Mesenchymal stem cell (in vitro differentiated cells and primary cell): ENCODE measurements at regions not wholly inside any gene's neighbourhood (a gene's known extent, or its start where the extent isn't known, plus 50 kb on each side); places are given as distances from the start of the nearest gene placed in this dataset.

ENCODE experiments used
- DNase-seq: peaks from one replicate; pipeline ENCODE4 v3.0.0-alpha.2; 2013
- H2AFZ ChIP-seq: one replicate; pipeline ENCODE4 v1.6.1; 2013; ENCODE audit warnings: low read depth, mild to moderate bottlenecking, control low read depth, inconsistent platforms, low read length, moderate library complexity
- H2AK5ac ChIP-seq: 2 replicates; pipeline ENCODE4 v1.6.1; 2013; ENCODE audit warnings: low read length, moderate library complexity, mild to moderate bottlenecking, inconsistent platforms; ENCODE audit not compliant: severe bottlenecking
- H2BK120ac ChIP-seq: one replicate; pipeline ENCODE4 v1.6.1; 2013; ENCODE audit warnings: low read depth, mild to moderate bottlenecking, inconsistent platforms, low read length, moderate library complexity
- H2BK12ac ChIP-seq, 2 experiments: one replicate each; pipeline ENCODE4 v1.6.1; 2013; ENCODE audit warnings: inconsistent platforms in 2 of 2, low read length in 2 of 2, mild to moderate bottlenecking in 2 of 2, moderate library complexity in 2 of 2, control low read depth in 1 of 2
- H2BK15ac ChIP-seq: one replicate; pipeline ENCODE4 v1.6.1; 2013; ENCODE audit warnings: mild to moderate bottlenecking, low read depth, inconsistent platforms; ENCODE audit not compliant: poor library complexity, severe bottlenecking
- H2BK5ac ChIP-seq: 2 replicates; pipeline ENCODE4 v1.6.1; 2013; ENCODE audit warnings: low read depth, mild to moderate bottlenecking, low read length, control low read depth, inconsistent platforms; ENCODE audit not compliant: poor library complexity, severe bottlenecking
- H3K14ac ChIP-seq, 2 experiments: one replicate each; pipeline ENCODE4 v1.6.1; 2013; ENCODE audit warnings: inconsistent platforms in 2 of 2, low read length in 2 of 2, control low read depth in 1 of 2, mild to moderate bottlenecking in 1 of 2, moderate library complexity in 1 of 2
- H3K18ac ChIP-seq, 2 experiments: one replicate each; pipeline ENCODE4 v1.6.1; 2013; ENCODE audit warnings: inconsistent platforms in 2 of 2, low read length in 2 of 2, control low read depth in 1 of 2, low read depth in 1 of 2, mild to moderate bottlenecking in 1 of 2
- H3K23ac ChIP-seq, 2 experiments: one replicate each; pipeline ENCODE4 v1.6.1; 2013; ENCODE audit warnings: inconsistent platforms in 2 of 2, low read length in 2 of 2, mild to moderate bottlenecking in 2 of 2, moderate library complexity in 2 of 2, control low read depth in 1 of 2
- H3K27ac ChIP-seq: 2 replicates; pipeline ENCODE4 v1.5.1; 2013; ENCODE audit warnings: mild to moderate bottlenecking, moderate library complexity, low read length, control low read depth, inconsistent platforms; ENCODE audit not compliant: poor library complexity, severe bottlenecking
- H3K27me3 ChIP-seq, 2 experiments: 2 replicates each; pipeline versions ENCODE4 v1.6.1 to v1.7.0; 2013; ENCODE audit warnings: low read length in 2 of 2, mild to moderate bottlenecking in 2 of 2, moderate library complexity in 2 of 2, control low read depth in 1 of 2, inconsistent platforms in 1 of 2; ENCODE audit not compliant: control insufficient read depth in 1 of 2, insufficient read depth in 1 of 2
- H3K36me3 ChIP-seq, 2 experiments: 2 replicates each; pipeline versions ENCODE4 v1.6.1 to v1.7.0; 2013; ENCODE audit warnings: low read length in 2 of 2, control low read depth in 1 of 2, inconsistent platforms in 1 of 2, low read depth in 1 of 2, mild to moderate bottlenecking in 1 of 2; ENCODE audit not compliant: insufficient read depth in 2 of 2, control insufficient read depth in 1 of 2
- H3K4ac ChIP-seq, 2 experiments: one replicate each; pipeline ENCODE4 v1.6.1; 2013; ENCODE audit warnings: inconsistent platforms in 2 of 2, low read length in 2 of 2, mild to moderate bottlenecking in 2 of 2, moderate library complexity in 2 of 2, control low read depth in 1 of 2, low read depth in 1 of 2
- H3K4me1 ChIP-seq: 2 replicates; pipeline ENCODE4 v1.6.1; 2013; ENCODE audit warnings: low read depth, low read length, control low read depth; ENCODE audit not compliant: control insufficient read depth, insufficient read depth
- H3K4me2 ChIP-seq: 2 replicates; pipeline ENCODE4 v1.6.1; 2013; ENCODE audit warnings: low read length, mild to moderate bottlenecking, inconsistent platforms; ENCODE audit not compliant: poor library complexity, severe bottlenecking
- H3K4me3 ChIP-seq, 2 experiments: 2 replicates each; pipeline versions ENCODE4 v1.5.1 to v1.7.0; 2013; ENCODE audit warnings: low read length in 2 of 2, mild to moderate bottlenecking in 2 of 2, control low read depth in 1 of 2, low read depth in 1 of 2; ENCODE audit not compliant: insufficient read depth in 1 of 2
- H3K79me1 ChIP-seq: replicated peaks from 2 replicates; pipeline ENCODE4 v1.6.1; 2013; ENCODE audit warnings: mild to moderate bottlenecking, control low read depth, low read length, inconsistent platforms; ENCODE audit not compliant: poor library complexity, severe bottlenecking
- H3K9ac ChIP-seq: 2 replicates; pipeline ENCODE4 v1.7.0; 2013; ENCODE audit warnings: mild to moderate bottlenecking, low read length, moderate library complexity
- H3K9me3 ChIP-seq: 2 replicates; pipeline ENCODE4 v1.7.0; 2013; ENCODE audit warnings: mild to moderate bottlenecking, low read length; ENCODE audit not compliant: control insufficient read depth
- H4K8ac ChIP-seq: one replicate; pipeline ENCODE4 v1.6.1; 2013; ENCODE audit warnings: inconsistent platforms, mild to moderate bottlenecking, low read length, moderate library complexity
- H4K91ac ChIP-seq: one replicate; pipeline ENCODE4 v1.6.1; 2013; ENCODE audit warnings: mild to moderate bottlenecking, low read length, inconsistent platforms
- WGBS: methylation state at CpG from one replicate; pipeline ENCODE4 v1.1.7; 2013; ENCODE audit warnings: mixed read lengths; 5-methylcytosine and 5-hydroxymethylcytosine counted together

- no peak overlapping the region for H2AFZ ChIP-seq
- H3K4me2 ChIP-seq = no peak overlapping the region
- no peak overlapping the region for H2BK120ac ChIP-seq
- no peak overlapping the region for H3K9ac ChIP-seq
- H2BK5ac ChIP-seq = no peak overlapping the region
- no peak overlapping the region for H3K27ac ChIP-seq
- no peak overlapping the region for H4K91ac ChIP-seq
- no peak overlapping the region for H3K23ac ChIP-seq
- H3K79me1 ChIP-seq = no peaks in the 10 kb centered on the region
- H3K4me3 ChIP-seq = no peak overlapping the region
- no peaks in the 10 kb centered on the region for H3K9me3 ChIP-seq
- H4K8ac ChIP-seq = no peak overlapping the region
- no peaks in the 10 kb centered on the region for H3K4me1 ChIP-seq
- H3K27me3 ChIP-seq = peaks cover 15 to 20% of the 10 kb centered on the region in 2 experiments
- no peak for DNase-seq
- H3K18ac ChIP-seq = no peak overlapping the region
- H2BK15ac ChIP-seq = no peak overlapping the region
- no peak overlapping the region for H2BK12ac ChIP-seq
- WGBS = 71% methylated on average over 4 of the region's 6 CpGs
- H3K14ac ChIP-seq = no peak overlapping the region
- no peak overlapping the region for H3K4ac ChIP-seq
- H2AK5ac ChIP-seq = no peak overlapping the region
- no peaks in the 10 kb centered on the region for H3K36me3 ChIP-seq
Measured at GRCh38 chr11:114818382-114818781, 140.1 kb downstream of the NXPE2 start.

- Histone ChIP-seq H3K9me3 (peaks cover 3% of the 10 kb centered on the region), H4K91ac (no peak overlapping the region), H3K4me1 (no peaks in the 10 kb centered on the region), H3K79me1 (no peaks in the 10 kb centered on the region), H3K36me3 (no peaks in the 10 kb centered on the region), H3K27ac (no peak overlapping the region), H4K8ac (no peak overlapping the region), H3K23ac (no peak overlapping the region), H3K14ac (no peak overlapping the region), H3K4me2 (no peak overlapping the region), H3K4ac (no peak overlapping the region), H2BK15ac (no peak overlapping the region), H3K27me3 (peaks cover 15 to 20% of the 10 kb centered on the region in 2 experiments), H2BK12ac (no peak overlapping the region), H2BK120ac (no peak overlapping the region), H2BK5ac (no peak overlapping the region), H2AK5ac (no peak overlapping the region), H2AFZ (no peak overlapping the region), H3K4me3 (no peak overlapping the region), H3K18ac (no peak overlapping the region), H3K9ac (no peak overlapping the region)
- 77% methylated on average over 3 of the region's 4 CpGs for WGBS
- DNase-seq = no peak
Measured at GRCh38 chr11:114819028-114819427, 140.7 kb downstream of the NXPE2 start.

GRCh38 chr11:114820621-114821020 is 142.3 kb downstream of the NXPE2 start:
- no peak overlapping the region for H4K8ac ChIP-seq
- H3K4me3 ChIP-seq = no peak overlapping the region
- no peak for DNase-seq
- no peak overlapping the region for H3K27ac ChIP-seq
- no peak overlapping the region for H3K4me2 ChIP-seq
- no peak overlapping the region for H4K91ac ChIP-seq
- no peak overlapping the region for H2BK15ac ChIP-seq
- H3K9ac ChIP-seq = no peak overlapping the region
- H3K23ac ChIP-seq = no peak overlapping the region
- no peaks in the 10 kb centered on the region for H3K36me3 ChIP-seq
- no peak overlapping the region for H2BK120ac ChIP-seq
- no peak overlapping the region for H2BK5ac ChIP-seq
- no peak overlapping the region for H2AK5ac ChIP-seq
- H2AFZ ChIP-seq = no peak overlapping the region
- no peak overlapping the region for H2BK12ac ChIP-seq
- H3K4me1 ChIP-seq = no peaks in the 10 kb centered on the region
- no peak overlapping the region for H3K4ac ChIP-seq
- peaks cover 6% of the 10 kb centered on the region for H3K9me3 ChIP-seq
- no peaks in the 10 kb centered on the region for H3K79me1 ChIP-seq
- no peak overlapping the region for H3K14ac ChIP-seq
- WGBS = 82% methylated on average over 5 of the region's 5 CpGs
- H3K27me3 ChIP-seq = peaks cover 15 to 20% of the 10 kb centered on the region in 2 experiments
- no peak overlapping the region for H3K18ac ChIP-seq

- H2BK15ac ChIP-seq = no peak overlapping the region
- H2AK5ac ChIP-seq = no peak overlapping the region
- H3K23ac ChIP-seq = no peak overlapping the region
- peaks cover 15 to 20% of the 10 kb centered on the region in 2 experiments for H3K27me3 ChIP-seq
- no peak overlapping the region for H3K4me2 ChIP-seq
- no peak overlapping the region for H3K9ac ChIP-seq
- no peak overlapping the region for H2BK12ac ChIP-seq
- no peaks in the 10 kb centered on the region for H3K4me1 ChIP-seq
- no peak overlapping the region for H2AFZ ChIP-seq
- H3K4ac ChIP-seq = no peak overlapping the region
- H3K79me1 ChIP-seq = no peaks in the 10 kb centered on the region
- H4K91ac ChIP-seq = no peak overlapping the region
- no peak overlapping the region for H3K27ac ChIP-seq
- WGBS = 56% methylated on average over 7 of the region's 11 CpGs
- H3K9me3 ChIP-seq = peaks cover 6% of the 10 kb centered on the region
- no peak overlapping the region for H2BK120ac ChIP-seq
- no peaks in the 10 kb centered on the region for H3K36me3 ChIP-seq
- DNase-seq = no peak
- H3K14ac ChIP-seq = no peak overlapping the region
- H4K8ac ChIP-seq = no peak overlapping the region
- no peak overlapping the region for H3K4me3 ChIP-seq
- H2BK5ac ChIP-seq = no peak overlapping the region
- H3K18ac ChIP-seq = no peak overlapping the region
Measured at GRCh38 chr11:114821621-114822412, 143.5 kb downstream of the NXPE2 start.
